D721Med (cell line): ENCODE measurements at regions not wholly inside any gene's neighbourhood (a gene's known extent, or its start where the extent isn't known, plus 50 kb on each side); places are given as distances from the start of the nearest gene placed in this dataset.

ENCODE experiments used
- DNase-seq: peaks from one replicate; pipeline ENCODE4 v3.0.0; 2011; ENCODE audit warnings: low spot score; ENCODE audit not compliant: insufficient read length
- FAIRE-seq: peaks from 2 replicates; lab custom pipeline; 2011; peaks lifted over from hg19 to GRCh38; lab: Jason Lieb, UNC
- TF ChIP-seq, protein P1 (sequence below): IDR thresholded peaks from 2 replicates; pipeline ENCODE4 v1.5.1; 2012; ENCODE audit warnings: mild to moderate bottlenecking, control low read depth; ENCODE audit not compliant: insufficient read depth; ENCODE audit errors: missing control alignments

- DNase-seq (no peak), FAIRE-seq (no peak)
- TF ChIP-seq, protein P1, sequence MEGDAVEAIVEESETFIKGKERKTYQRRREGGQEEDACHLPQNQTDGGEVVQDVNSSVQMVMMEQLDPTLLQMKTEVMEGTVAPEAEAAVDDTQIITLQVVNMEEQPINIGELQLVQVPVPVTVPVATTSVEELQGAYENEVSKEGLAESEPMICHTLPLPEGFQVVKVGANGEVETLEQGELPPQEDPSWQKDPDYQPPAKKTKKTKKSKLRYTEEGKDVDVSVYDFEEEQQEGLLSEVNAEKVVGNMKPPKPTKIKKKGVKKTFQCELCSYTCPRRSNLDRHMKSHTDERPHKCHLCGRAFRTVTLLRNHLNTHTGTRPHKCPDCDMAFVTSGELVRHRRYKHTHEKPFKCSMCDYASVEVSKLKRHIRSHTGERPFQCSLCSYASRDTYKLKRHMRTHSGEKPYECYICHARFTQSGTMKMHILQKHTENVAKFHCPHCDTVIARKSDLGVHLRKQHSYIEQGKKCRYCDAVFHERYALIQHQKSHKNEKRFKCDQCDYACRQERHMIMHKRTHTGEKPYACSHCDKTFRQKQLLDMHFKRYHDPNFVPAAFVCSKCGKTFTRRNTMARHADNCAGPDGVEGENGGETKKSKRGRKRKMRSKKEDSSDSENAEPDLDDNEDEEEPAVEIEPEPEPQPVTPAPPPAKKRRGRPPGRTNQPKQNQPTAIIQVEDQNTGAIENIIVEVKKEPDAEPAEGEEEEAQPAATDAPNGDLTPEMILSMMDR: no peak
Observed at GRCh38 chr6:167546611-167547327, 221.9 kb downstream of the TTLL2 start.

DNA sequence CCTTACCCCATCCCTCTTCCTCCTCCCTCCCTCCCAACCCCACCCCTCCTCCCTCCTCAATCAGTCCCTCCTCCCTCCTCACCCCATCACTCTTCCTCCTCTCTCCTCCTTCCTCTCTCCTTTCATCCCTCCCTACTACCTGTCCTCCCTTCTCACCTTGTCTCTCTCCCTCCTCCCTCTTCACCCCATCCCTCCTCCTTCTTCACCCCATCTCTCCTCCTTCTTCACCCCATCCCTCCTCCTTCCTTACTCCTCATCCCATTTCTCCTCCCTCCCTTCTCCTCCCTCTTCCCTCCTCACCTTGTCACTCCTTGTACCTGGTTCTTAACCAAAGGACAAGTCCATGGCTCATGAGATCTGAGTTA lies 222.4 kb downstream of the TTLL2 start:
- TF ChIP-seq, protein P1: no peak
- no peak for FAIRE-seq
- DNase-seq: no peak

GRCh38 chr6:167547751-167548150 lies 222.9 kb downstream of the TTLL2 start:
- FAIRE-seq: no peak
- TF ChIP-seq, protein P1: no peak
- no peak for DNase-seq

DNA sequence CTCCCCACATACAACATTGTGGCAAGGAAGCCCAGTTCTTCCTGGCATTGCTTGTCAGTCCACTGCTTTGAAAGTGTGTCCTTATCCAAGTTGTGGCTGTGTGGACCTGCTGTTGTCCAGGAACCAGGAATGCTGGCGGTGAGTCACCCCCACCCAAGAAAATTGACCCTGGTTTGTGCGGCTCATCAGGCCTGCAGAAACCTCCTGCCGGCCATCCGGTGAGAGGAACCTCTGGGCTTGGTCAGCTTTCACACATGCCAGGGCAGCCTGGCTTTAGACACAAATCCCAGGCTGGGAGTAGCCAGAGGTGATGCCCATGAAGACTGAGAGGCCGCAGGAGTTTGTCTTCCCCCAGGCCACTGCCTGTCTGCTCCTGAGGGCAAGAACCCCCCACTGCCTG lies 223.6 kb downstream of the TTLL2 start:
- no peak for FAIRE-seq
- TF ChIP-seq, protein P1: no peak
- no peak for DNase-seq

DNA sequence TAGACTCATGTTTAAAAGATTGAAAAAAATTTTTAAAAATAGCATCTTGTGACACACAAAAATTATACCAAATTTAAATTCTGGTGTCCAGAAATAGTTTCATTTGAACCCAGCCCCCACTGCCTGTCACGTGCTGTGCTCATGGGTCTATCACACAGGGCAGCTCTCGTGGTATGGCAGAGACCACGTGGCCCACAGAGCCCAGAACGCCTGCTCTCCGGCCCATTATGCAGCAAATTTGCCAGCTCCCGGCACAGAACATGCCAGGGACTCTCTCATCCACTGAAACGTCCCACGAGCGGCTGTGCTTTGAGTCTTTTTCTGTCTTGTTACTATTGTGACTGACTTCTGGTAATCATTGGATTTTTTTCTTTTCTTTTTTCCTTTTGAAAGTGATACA lies 224.3 kb downstream of the TTLL2 start:
- DNase-seq (no peak), FAIRE-seq (no peak)
- TF ChIP-seq, protein P1: no peak

GRCh38 chr6:167550941-167551627 lies 226.2 kb downstream of the TTLL2 start:
- no peak for DNase-seq
- no peak for FAIRE-seq
- TF ChIP-seq, protein P1: no peak
